Immature natural killer cell (primary cell): ENCODE measurements at regions not wholly inside any gene's neighbourhood (a gene's known extent, or its start where the extent isn't known, plus 50 kb on each side); places are given as distances from the start of the nearest gene placed in this dataset.
"Not testable (repeated sequence)": the region's sequence is repeated elsewhere in the genome, so short reads cannot be mapped to it uniquely, and the experiment has no call there.

Experiments
- DNase-seq, 3 donors: peaks; one replicate each; pipeline ENCODE4 v3.0.0; 2022; ENCODE audit warnings: mixed read lengths in 1 of 3
- H3K27ac Mint-ChIP-seq, 6 donors: one replicate each; pipeline ENCODE4 v1.8.0; 2020; ENCODE audit warnings: mixed read lengths in 6 of 6, mild to moderate bottlenecking in 5 of 6, inconsistent platforms in 4 of 6, moderate library complexity in 3 of 6
- H3K27me3 Mint-ChIP-seq, 3 donors: one replicate each; pipeline ENCODE4 v1.8.0; 2020 to 2021; ENCODE audit warnings: low read depth in 3 of 3, mild to moderate bottlenecking in 3 of 3, mixed read lengths in 3 of 3, moderate library complexity in 3 of 3, inconsistent platforms in 1 of 3
- H3K36me3 Mint-ChIP-seq, 3 donors: one replicate each; pipeline ENCODE4 v1.8.0; 2020; ENCODE audit warnings: mixed read lengths in 3 of 3, inconsistent platforms in 2 of 3, mild to moderate bottlenecking in 2 of 3
- H3K4me1 Mint-ChIP-seq, 2 donors: one replicate each; pipeline ENCODE4 v1.8.0; 2020; ENCODE audit warnings: inconsistent platforms in 2 of 2, mild to moderate bottlenecking in 2 of 2, mixed read lengths in 2 of 2, moderate library complexity in 1 of 2
- H3K4me3 Mint-ChIP-seq, 5 donors: one replicate each; pipeline ENCODE4 v1.8.0; 2020; ENCODE audit warnings: mild to moderate bottlenecking in 5 of 5, mixed read lengths in 5 of 5, inconsistent platforms in 3 of 5, moderate library complexity in 3 of 5
- H3K9me3 Mint-ChIP-seq, 6 donors: one replicate each; pipeline ENCODE4 v1.8.0; 2020; ENCODE audit warnings: mild to moderate bottlenecking in 6 of 6, mixed read lengths in 6 of 6, inconsistent platforms in 4 of 6, moderate library complexity in 3 of 6

DNA sequence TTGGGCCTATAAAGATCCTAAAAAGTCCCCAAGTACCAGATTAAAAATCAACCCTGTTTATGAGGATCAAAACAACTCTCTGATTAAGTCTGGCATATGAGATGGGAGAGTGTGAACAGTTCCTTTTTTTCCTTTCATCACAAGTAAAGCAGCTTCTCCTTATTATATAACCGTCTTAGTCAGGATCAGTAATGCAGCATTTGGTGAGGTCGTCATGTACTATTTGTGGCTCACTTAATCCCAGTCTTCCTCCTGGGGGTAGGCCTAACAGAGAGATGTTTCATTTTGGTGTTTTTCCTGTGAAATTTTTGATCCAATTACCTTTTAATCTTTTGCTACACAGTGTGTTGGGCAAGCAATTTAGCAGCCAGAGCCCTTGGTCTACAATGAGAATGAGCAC lies 333.1 kb upstream of the KCNMB2 start:
- no peak overlapping the region for H3K4me3 Mint-ChIP-seq
- no peak overlapping the region for H3K27ac Mint-ChIP-seq
- H3K36me3 Mint-ChIP-seq: no peaks in the 10 kb centered on the region
- H3K27me3 Mint-ChIP-seq: peaks cover 0 to 2% (median 0%) of the 10 kb centered on the region in 3 donors
- no peaks in the 10 kb centered on the region for H3K4me1 Mint-ChIP-seq
- no peaks in the 10 kb centered on the region for H3K9me3 Mint-ChIP-seq
- no peak for DNase-seq

DNA sequence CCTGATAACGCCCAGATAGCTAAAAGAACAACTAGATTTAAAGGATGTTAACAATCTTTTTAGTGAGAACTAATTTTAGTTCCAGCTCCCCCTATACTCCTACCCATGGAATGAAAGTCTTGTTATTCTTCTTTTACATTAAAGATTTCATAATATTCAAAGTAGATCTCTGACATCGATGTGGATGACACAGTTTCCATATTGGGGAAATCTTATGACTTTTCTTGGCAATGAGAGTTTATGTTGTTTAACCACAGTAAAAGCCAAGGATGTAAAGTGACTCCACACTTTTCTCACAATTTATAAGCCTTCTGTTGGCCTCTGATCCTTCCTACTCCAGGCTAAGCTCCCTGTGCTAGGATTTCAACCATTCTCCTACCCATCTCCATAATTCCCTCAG lies 332.6 kb upstream of the KCNMB2 start:
- H3K4me1 Mint-ChIP-seq: no peaks in the 10 kb centered on the region
- H3K36me3 Mint-ChIP-seq: no peaks in the 10 kb centered on the region
- H3K27me3 Mint-ChIP-seq: peaks cover 0 to 2% (median 0%) of the 10 kb centered on the region in 3 donors
- no peaks in the 10 kb centered on the region for H3K9me3 Mint-ChIP-seq
- DNase-seq: no peak
- H3K27ac Mint-ChIP-seq: no peak overlapping the region
- no peak overlapping the region for H3K4me3 Mint-ChIP-seq

- no peaks in the 10 kb centered on the region for H3K9me3 Mint-ChIP-seq
- no peak for DNase-seq
- H3K27ac Mint-ChIP-seq: no peak overlapping the region
- peaks cover 0 to 2% (median 0%) of the 10 kb centered on the region in 3 donors for H3K27me3 Mint-ChIP-seq
- no peaks in the 10 kb centered on the region for H3K36me3 Mint-ChIP-seq
- no peaks in the 10 kb centered on the region for H3K4me1 Mint-ChIP-seq
- H3K4me3 Mint-ChIP-seq: no peak overlapping the region
Observed at GRCh38 chr3:178205740-178206139, 330.5 kb upstream of the KCNMB2 start.

DNA sequence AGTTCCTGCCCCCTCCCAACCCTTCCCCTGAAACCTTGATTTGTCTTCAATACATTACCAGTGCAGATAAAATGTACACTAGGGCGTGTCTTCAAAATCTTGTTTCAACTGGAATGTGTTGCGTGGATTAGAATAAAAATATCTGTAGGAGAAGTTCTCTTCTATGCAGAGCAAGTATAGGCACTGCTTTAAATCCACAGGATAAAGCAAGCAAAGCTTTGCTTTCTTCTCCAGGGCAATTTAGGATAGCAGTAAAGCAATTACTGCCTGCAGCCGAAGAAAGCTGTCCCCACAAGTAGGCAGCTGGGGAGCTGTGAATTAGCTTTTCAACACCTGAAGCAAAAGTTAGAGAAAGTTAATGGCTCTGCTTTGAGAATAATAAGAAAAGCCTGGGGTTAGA lies 329.7 kb upstream of the KCNMB2 start:
- peaks cover 0 to 2% (median 0%) of the 10 kb centered on the region in 3 donors for H3K27me3 Mint-ChIP-seq
- H3K9me3 Mint-ChIP-seq: no peaks in the 10 kb centered on the region
- no peak overlapping the region for H3K27ac Mint-ChIP-seq
- H3K36me3 Mint-ChIP-seq: no peaks in the 10 kb centered on the region
- no peak for DNase-seq
- no peaks in the 10 kb centered on the region for H3K4me1 Mint-ChIP-seq
- H3K4me3 Mint-ChIP-seq: no peak overlapping the region

DNA sequence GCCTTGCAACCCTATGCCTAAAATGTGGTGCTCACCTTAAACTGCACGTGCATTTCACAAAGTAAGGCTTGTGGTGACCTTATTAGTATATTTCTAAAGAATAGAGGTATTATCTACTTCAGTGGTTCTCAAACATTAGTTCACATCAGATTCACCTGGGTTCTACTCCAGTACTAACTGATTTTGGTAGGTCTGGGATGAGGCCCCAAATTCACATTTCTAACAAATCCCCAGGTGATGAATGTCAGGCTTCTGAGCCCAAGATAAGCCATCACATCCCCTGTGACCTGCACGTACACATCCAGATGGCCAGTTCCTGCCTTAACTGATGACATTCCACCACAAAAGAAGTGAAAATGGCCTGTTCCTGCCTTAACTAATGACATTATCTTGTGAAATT lies 329.1 kb upstream of the KCNMB2 start:
- H3K4me1 Mint-ChIP-seq, H3K27ac Mint-ChIP-seq, H3K9me3 Mint-ChIP-seq: not testable (repeated sequence)

DNA sequence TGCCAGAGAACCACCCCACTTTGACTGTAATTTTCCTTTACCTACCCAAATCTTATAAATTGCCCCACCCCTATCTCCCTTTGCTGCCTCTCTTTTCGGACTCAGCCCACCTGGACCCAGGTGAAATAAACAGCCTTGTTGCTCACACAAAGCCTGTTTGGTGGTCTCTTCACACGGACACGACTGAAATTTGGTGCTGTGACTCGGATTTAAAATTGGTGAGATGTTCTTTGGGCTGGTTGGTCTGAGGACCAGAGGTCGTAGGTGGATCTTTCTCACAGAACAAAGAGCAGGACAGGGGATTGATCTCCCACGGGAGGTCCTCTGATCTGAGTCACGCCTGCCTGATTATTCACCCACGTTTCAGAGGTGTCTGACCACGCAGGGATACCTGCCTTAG lies 328.6 kb upstream of the KCNMB2 start:
- not testable (repeated sequence) for H3K9me3 Mint-ChIP-seq, H3K27me3 Mint-ChIP-seq, H3K4me1 Mint-ChIP-seq, H3K4me3 Mint-ChIP-seq, DNase-seq, H3K36me3 Mint-ChIP-seq, H3K27ac Mint-ChIP-seq

More for the DNA sequence above, 329.1 kb upstream of the KCNMB2 start:
- H3K27me3 Mint-ChIP-seq, DNase-seq, H3K36me3 Mint-ChIP-seq, H3K4me3 Mint-ChIP-seq: not testable (repeated sequence)

DNA sequence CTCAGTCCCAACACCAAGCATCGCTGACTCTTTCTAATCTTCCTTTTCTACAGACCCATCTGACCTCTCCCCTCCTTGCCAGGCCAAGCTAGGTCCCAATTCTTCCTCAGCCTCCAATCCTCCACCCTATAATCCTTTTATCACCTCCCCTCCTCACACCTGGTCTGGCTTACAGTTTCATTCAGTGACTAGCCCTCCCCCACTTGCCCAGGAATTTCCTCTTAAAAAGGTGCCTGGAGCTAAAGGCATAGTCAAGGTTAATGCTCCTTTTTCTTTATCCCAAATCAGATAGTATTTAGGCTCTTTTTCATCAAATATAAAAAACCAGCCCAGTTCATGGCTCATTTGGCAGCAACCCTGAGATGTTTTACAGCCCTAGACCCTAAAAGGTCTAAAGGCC lies 327.1 kb upstream of the KCNMB2 start:
- H3K36me3 Mint-ChIP-seq, H3K4me1 Mint-ChIP-seq, H3K4me3 Mint-ChIP-seq, H3K27me3 Mint-ChIP-seq, H3K27ac Mint-ChIP-seq, DNase-seq, H3K9me3 Mint-ChIP-seq: not testable (repeated sequence)

DNA sequence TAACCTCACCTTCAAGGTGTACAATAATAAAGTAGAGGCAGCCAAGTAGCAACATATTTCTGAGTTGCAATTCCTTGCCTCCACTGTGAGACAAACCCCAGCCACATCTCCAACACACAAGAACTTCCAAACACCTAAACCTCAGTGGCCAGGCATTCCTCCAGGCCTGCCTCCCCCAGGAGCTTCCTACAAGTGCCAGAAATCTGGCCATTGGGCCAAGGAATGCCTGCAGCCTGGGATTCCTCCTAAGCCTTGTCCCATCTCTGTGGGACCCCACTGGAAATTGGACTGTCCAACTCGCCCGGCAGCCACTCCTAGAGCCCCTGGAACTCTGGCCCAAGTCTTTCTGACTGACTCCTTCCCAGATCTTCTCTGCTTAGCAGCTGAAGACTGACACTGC lies 326.6 kb upstream of the KCNMB2 start:
- H3K27ac Mint-ChIP-seq, H3K27me3 Mint-ChIP-seq, DNase-seq, H3K36me3 Mint-ChIP-seq, H3K4me3 Mint-ChIP-seq, H3K4me1 Mint-ChIP-seq, H3K9me3 Mint-ChIP-seq: not testable (repeated sequence)

GRCh38 chr3:178211086-178211485 lies 325.1 kb upstream of the KCNMB2 start:
- H3K36me3 Mint-ChIP-seq, DNase-seq, H3K9me3 Mint-ChIP-seq: not testable (repeated sequence)

GRCh38 chr3:178217479-178217878 lies 318.8 kb upstream of the KCNMB2 start:
- peaks cover 5 to 8% (median 7%) of the 10 kb centered on the region in 3 donors for H3K27me3 Mint-ChIP-seq
- peaks cover 0 to 4% (median 0%) of the 10 kb centered on the region in 6 donors for H3K9me3 Mint-ChIP-seq
- H3K36me3 Mint-ChIP-seq: no peaks in the 10 kb centered on the region
- no peak for DNase-seq
- H3K4me3 Mint-ChIP-seq: no peak overlapping the region
- no peak overlapping the region for H3K27ac Mint-ChIP-seq
- H3K4me1 Mint-ChIP-seq: no peaks in the 10 kb centered on the region

More at GRCh38 chr3:178211086-178211485, 325.1 kb upstream of the KCNMB2 start:
- H3K4me3 Mint-ChIP-seq, H3K27ac Mint-ChIP-seq, H3K4me1 Mint-ChIP-seq, H3K27me3 Mint-ChIP-seq: not testable (repeated sequence)

- Mint-ChIP-seq H3K27me3 (peaks cover 5 to 8% (median 7%) of the 10 kb centered on the region in 3 donors), H3K4me1 (no peaks in the 10 kb centered on the region), H3K36me3 (no peaks in the 10 kb centered on the region), H3K27ac (no peak overlapping the region), H3K9me3 (peaks cover 0 to 4% (median 0%) of the 10 kb centered on the region in 6 donors), H3K4me3 (no peak overlapping the region)
- DNase-seq: no peak
Observed at GRCh38 chr3:178218231-178218630, 318.0 kb upstream of the KCNMB2 start.

DNA sequence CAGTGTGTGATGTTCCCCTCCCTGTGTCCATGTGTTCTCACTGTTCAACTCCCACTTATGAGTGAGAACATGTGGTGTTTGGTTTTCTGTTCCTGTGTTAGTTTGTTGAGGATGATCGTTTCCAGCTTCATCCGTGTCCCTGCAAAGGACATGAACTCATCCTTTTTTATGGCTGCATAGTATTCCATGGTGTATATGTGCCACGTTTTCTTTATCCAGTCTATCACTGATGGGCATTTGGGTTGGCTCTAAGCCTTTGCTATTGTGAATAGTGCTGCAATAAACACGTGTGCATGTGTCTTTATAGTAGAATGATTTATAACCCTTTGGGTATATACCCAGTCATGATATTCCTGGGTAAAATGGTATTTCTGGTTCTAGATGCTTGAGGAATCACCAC lies 316.6 kb upstream of the KCNMB2 start:
- peaks cover 5 to 12% (median 7%) of the 10 kb centered on the region in 3 donors for H3K27me3 Mint-ChIP-seq
- DNase-seq, H3K4me3 Mint-ChIP-seq, H3K9me3 Mint-ChIP-seq, H3K27ac Mint-ChIP-seq, H3K4me1 Mint-ChIP-seq, H3K36me3 Mint-ChIP-seq: not testable (repeated sequence)

DNA sequence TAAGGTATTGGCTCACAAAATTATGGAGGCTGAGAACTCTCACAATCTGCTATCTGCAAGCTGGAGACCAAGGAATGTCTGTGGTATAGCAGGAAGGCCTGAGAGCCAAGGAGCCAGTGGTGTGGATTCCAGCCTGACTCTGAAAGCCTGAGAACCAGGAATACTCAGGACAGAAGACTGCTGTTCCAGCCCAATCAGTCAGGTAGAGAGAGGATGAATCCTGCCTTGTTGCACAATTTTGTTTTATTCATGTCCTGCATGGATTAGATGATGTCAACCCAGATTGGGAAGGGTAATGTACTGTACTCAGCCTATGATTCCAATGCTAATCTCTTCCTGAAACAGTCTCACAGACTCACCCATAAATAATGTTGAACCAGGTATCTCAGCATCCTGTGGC lies 312.4 kb upstream of the KCNMB2 start:
- H3K4me3 Mint-ChIP-seq: no peak overlapping the region
- no peaks in the 10 kb centered on the region for H3K36me3 Mint-ChIP-seq
- peaks cover 0 to 4% (median 0%) of the 10 kb centered on the region in 6 donors for H3K9me3 Mint-ChIP-seq
- no peak for DNase-seq
- H3K27ac Mint-ChIP-seq: no peak overlapping the region
- peaks cover 3 to 12% (median 7%) of the 10 kb centered on the region in 3 donors for H3K27me3 Mint-ChIP-seq
- no peaks in the 10 kb centered on the region for H3K4me1 Mint-ChIP-seq

- H3K36me3 Mint-ChIP-seq: no peaks in the 10 kb centered on the region
- no peak overlapping the region for H3K27ac Mint-ChIP-seq
- peaks cover 0 to 1% (median 0%) of the 10 kb centered on the region in 6 donors for H3K9me3 Mint-ChIP-seq
- peaks cover 0 to 7% (median 0%) of the 10 kb centered on the region in 3 donors for H3K27me3 Mint-ChIP-seq
- H3K4me1 Mint-ChIP-seq: no peaks in the 10 kb centered on the region
- DNase-seq: no peak
- no peak overlapping the region for H3K4me3 Mint-ChIP-seq
Observed at GRCh38 chr3:178226094-178226493, 310.1 kb upstream of the KCNMB2 start.

- no peak for DNase-seq
- Mint-ChIP-seq H3K4me1 (no peaks in the 10 kb centered on the region), H3K4me3 (no peak overlapping the region), H3K36me3 (no peaks in the 10 kb centered on the region), H3K27me3 (peaks cover 1 to 6% (median 4%) of the 10 kb centered on the region in 3 donors), H3K9me3 (peaks cover 0 to 1% (median 0%) of the 10 kb centered on the region in 6 donors), H3K27ac (no peak overlapping the region)
Observed at GRCh38 chr3:178231645-178232044, 304.6 kb upstream of the KCNMB2 start.
